Mesothelial cell of epicardium (in vitro differentiated cells): ENCODE measurements at regions not wholly inside any gene's neighbourhood (a gene's known extent, or its start where the extent isn't known, plus 50 kb on each side); places are given as distances from the start of the nearest gene placed in this dataset.

Experiments
- DNase-seq, 2 experiments: peaks; one replicate each; pipeline ENCODE4 v3.0.0; 2021; ENCODE audit warnings: low spot score in 2 of 2; ENCODE audit not compliant: unreplicated experiment in 2 of 2
- H3K27ac Mint-ChIP-seq: 2 replicates; pipeline ENCODE4 v1.8.0; 2021; ENCODE audit warnings: mixed read lengths
- H3K27me3 Mint-ChIP-seq: 2 replicates; pipeline ENCODE4 v1.8.0; 2021; ENCODE audit warnings: low read depth, mixed read lengths
- H3K36me3 Mint-ChIP-seq: 2 replicates; pipeline ENCODE4 v1.8.0; 2021; ENCODE audit warnings: mixed read lengths
- H3K4me1 Mint-ChIP-seq: 2 replicates; pipeline ENCODE4 v1.8.0; 2021; ENCODE audit warnings: mixed read lengths
- H3K4me3 Mint-ChIP-seq: 2 replicates; pipeline ENCODE4 v1.8.0; 2021; ENCODE audit warnings: mild to moderate bottlenecking, moderate library complexity, mixed read lengths
- H3K9me3 Mint-ChIP-seq: 2 replicates; pipeline ENCODE4 v1.8.0; 2021; ENCODE audit warnings: mixed read lengths
- CTCF ChIP-seq: fragments of 200-600 bp; sonication (generic); IDR thresholded peaks from one replicate; pipeline ENCODE4 v1.5.0; 2021; ENCODE audit warnings: antibody characterized with exemption; ENCODE audit not compliant: unreplicated experiment

- Mint-ChIP-seq H3K9me3 (peaks cover 5% of the 10 kb centered on the region), H3K27ac (peak overlapping the region; percentile 14), H3K4me3 (no peak overlapping the region), H3K4me1 (peaks cover 37% of the 10 kb centered on the region), H3K27me3 (no peaks in the 10 kb centered on the region), H3K36me3 (no peaks in the 10 kb centered on the region)
- no peak for TF ChIP-seq CTCF
- peak; percentile 21 to 39 for DNase-seq
Measured at GRCh38 chr11:127624306-127624856, 623.8 kb upstream of the KIRREL3 start.

GRCh38 chr11:127622686-127623085 is 622.1 kb upstream of the KIRREL3 start:
- H3K9me3 Mint-ChIP-seq = peaks cover 5% of the 10 kb centered on the region
- H3K4me1 Mint-ChIP-seq = peaks cover 30% of the 10 kb centered on the region
- no peak overlapping the region for H3K4me3 Mint-ChIP-seq
- no peak for TF ChIP-seq CTCF
- H3K27me3 Mint-ChIP-seq = no peaks in the 10 kb centered on the region
- DNase-seq = no peak
- H3K27ac Mint-ChIP-seq = no peak overlapping the region
- H3K36me3 Mint-ChIP-seq = no peaks in the 10 kb centered on the region

- peaks cover 1% of the 10 kb centered on the region for H3K27me3 Mint-ChIP-seq
- no peak overlapping the region for H3K4me3 Mint-ChIP-seq
- peaks cover 22% of the 10 kb centered on the region for H3K4me1 Mint-ChIP-seq
- no peak for TF ChIP-seq CTCF
- H3K27ac Mint-ChIP-seq = no peak overlapping the region
- no peak for DNase-seq
- no peaks in the 10 kb centered on the region for H3K36me3 Mint-ChIP-seq
- peaks cover 5% of the 10 kb centered on the region for H3K9me3 Mint-ChIP-seq
Measured at GRCh38 chr11:127620671-127621070, 620.1 kb upstream of the KIRREL3 start.

- TF ChIP-seq CTCF = no peak
- Mint-ChIP-seq H3K4me3 (no peak overlapping the region), H3K27me3 (peaks cover 2% of the 10 kb centered on the region), H3K9me3 (peaks cover 5% of the 10 kb centered on the region), H3K36me3 (no peaks in the 10 kb centered on the region), H3K27ac (no peak overlapping the region), H3K4me1 (peaks cover 15% of the 10 kb centered on the region)
- DNase-seq = no peak
Measured at GRCh38 chr11:127619946-127620345, 619.4 kb upstream of the KIRREL3 start.

GRCh38 chr11:127618721-127619120 is 618.2 kb upstream of the KIRREL3 start:
- H3K27ac Mint-ChIP-seq = no peak overlapping the region
- no peak overlapping the region for H3K4me3 Mint-ChIP-seq
- H3K27me3 Mint-ChIP-seq = peaks cover 5% of the 10 kb centered on the region
- no peak for DNase-seq
- no peak for TF ChIP-seq CTCF
- H3K36me3 Mint-ChIP-seq = no peaks in the 10 kb centered on the region
- peaks cover 5% of the 10 kb centered on the region for H3K4me1 Mint-ChIP-seq
- peaks cover 5% of the 10 kb centered on the region for H3K9me3 Mint-ChIP-seq

GRCh38 chr11:127616158-127616557 is 615.6 kb upstream of the KIRREL3 start:
- DNase-seq = no peak
- Mint-ChIP-seq H3K27ac (no peak overlapping the region), H3K9me3 (peaks cover 5% of the 10 kb centered on the region), H3K4me1 (peaks cover 8% of the 10 kb centered on the region), H3K27me3 (peaks cover 8% of the 10 kb centered on the region), H3K36me3 (no peaks in the 10 kb centered on the region), H3K4me3 (no peak overlapping the region)
- TF ChIP-seq CTCF = no peak
